LNCAP (cell line): ENCODE measurements at regions not wholly inside any gene's neighbourhood (a gene's known extent, or its start where the extent isn't known, plus 50 kb on each side); places are given as distances from the start of the nearest gene placed in this dataset.

Experiments used
- CTCF ChIP-seq: fragments of 450-650 bp; IDR thresholded peaks from 2 replicates; pipeline ENCODE4 v1.5.1; 2017; ENCODE audit warnings: mild to moderate bottlenecking

DNA sequence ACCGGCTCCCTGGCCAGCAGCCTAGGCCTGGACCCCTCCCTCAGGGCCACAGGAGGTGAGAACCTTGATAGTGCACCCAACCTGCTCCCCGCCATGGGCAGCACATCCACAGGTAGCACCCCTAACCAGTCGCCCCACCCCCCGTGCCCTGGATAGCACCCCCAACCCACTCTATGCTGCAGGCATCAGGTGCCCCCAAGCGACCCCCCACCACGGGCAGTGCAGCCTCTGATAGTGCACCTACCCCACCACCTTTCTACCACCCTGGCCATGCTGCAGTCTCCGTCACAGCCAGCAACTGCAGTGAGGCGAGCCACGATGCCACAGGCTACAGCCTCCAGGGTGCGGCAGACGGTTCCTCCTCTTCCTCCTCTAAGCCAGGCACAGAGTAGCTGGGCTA lies 55.6 kb downstream of the SOWAHC start:
- no peak for TF ChIP-seq CTCF

GRCh38 chr2:109670556-109671411 lies 56.6 kb downstream of the SOWAHC start:
- no peak for TF ChIP-seq CTCF

GRCh38 chr2:109674894-109675534 lies 60.9 kb downstream of the SOWAHC start:
- TF ChIP-seq CTCF: no peak

GRCh38 chr2:109675666-109676345 lies 61.6 kb downstream of the SOWAHC start:
- no peak for TF ChIP-seq CTCF

DNA sequence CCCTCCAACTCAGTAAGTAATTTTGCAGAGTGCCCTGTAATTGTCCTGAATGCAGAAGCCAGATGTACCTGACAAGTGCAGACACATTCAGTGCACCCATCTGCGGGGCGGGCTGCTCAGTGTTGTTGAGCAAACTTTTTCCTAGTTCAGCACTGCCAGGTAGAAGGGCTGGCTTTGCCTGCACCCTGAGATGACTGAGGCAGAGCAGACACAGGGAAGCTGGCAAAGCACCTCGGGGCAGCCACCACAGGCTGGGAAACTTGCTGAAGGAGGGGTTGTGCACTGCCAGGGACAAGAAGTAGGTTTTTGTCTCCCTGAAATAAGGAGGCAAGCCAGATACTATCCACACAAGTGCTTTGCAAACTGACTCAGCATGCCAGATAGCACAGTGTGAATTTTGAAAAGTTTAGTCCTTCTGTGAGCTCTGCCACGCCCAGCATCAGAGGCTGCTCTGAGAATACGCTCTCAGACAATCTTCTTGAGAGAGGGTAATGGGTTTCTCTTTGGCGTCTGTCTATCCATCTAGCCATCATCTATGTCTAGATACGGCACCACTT lies 62.3 kb downstream of the SOWAHC start:
- no peak for TF ChIP-seq CTCF

DNA sequence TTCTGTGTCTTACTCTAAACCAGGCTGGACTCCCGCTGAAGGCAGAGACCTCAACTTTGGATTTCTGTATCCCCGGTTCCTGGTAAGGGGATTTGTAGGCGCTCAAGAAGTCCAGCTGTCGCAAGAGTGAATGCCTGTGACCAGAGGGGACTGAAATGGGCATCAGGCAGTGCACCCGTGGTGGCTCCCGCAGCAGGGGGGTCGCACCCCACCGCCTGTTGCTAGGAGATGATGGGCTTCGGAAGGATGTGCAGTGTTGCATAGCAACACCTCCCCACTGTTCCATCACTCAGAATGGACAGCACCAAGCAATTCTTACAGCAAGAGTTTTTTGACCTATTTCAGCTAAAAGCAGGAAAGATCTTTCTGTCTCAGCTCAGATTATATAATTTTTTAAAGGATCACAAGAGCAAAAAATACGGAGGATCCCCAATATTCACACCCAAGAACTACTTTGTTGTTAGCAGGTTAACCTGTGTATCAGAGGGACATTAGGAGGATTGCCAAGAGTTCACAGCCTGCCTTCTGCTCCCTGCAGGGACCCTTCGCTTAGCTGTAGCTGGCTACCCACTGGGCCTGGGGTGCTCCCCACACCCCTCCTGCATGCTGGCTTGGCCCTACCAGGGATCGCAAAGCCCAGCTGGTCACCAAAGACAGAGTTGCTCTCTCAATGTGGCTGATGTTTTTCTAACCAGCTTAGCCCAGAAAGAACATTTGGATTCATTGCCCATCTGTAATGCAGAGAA lies 63.8 kb downstream of the SOWAHC start:
- no peak for TF ChIP-seq CTCF

DNA sequence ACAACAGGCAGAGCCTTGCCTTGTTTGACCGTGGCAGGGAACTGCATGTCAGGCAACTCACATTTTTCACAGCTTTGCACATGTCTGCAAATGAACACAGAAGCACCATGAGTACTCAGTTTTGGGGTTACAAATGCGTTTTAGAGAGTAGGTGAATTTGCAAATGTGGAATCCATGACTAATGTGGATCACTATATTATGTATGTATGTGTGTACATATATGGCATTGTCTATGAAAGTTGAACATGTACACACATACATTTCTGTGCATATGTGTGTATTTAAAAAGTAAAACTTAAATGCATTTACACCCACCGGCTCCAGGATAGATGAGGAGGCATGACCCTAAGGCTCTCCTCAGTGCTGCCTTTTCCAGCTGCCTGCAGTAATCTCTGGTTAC lies 65.1 kb downstream of the SOWAHC start:
- no peak for TF ChIP-seq CTCF
